Trophoblast cell (in vitro differentiated cells and primary cell): ENCODE measurements at regions not wholly inside any gene's neighbourhood (a gene's known extent, or its start where the extent isn't known, plus 50 kb on each side); places are given as distances from the start of the nearest gene placed in this dataset.

Source experiments
- DNase-seq, 2 donors: peaks; one replicate each; pipeline ENCODE4 v3.0.0-alpha.2; 2016
- H2AFZ ChIP-seq: 2 replicates; pipeline ENCODE4 v1.6.1; 2013; ENCODE audit warnings: low read length, moderate library complexity, mild to moderate bottlenecking; ENCODE audit not compliant: insufficient read depth, poor library complexity
- H2AK5ac ChIP-seq: 2 replicates; pipeline ENCODE4 v1.6.1; 2013; ENCODE audit warnings: mild to moderate bottlenecking, low read length
- H2BK120ac ChIP-seq: 2 replicates; pipeline ENCODE4 v1.6.1; 2013; ENCODE audit warnings: low read length, mild to moderate bottlenecking, moderate library complexity; ENCODE audit not compliant: insufficient read depth, poor library complexity
- H2BK12ac ChIP-seq: 2 replicates; pipeline ENCODE4 v1.6.1; 2013; ENCODE audit warnings: mild to moderate bottlenecking, low read length, moderate library complexity
- H2BK5ac ChIP-seq: 2 replicates; pipeline ENCODE4 v1.6.1; 2013; ENCODE audit warnings: low read length, low read depth, moderate library complexity, mild to moderate bottlenecking; ENCODE audit not compliant: poor library complexity
- H3K14ac ChIP-seq: 2 replicates; pipeline ENCODE4 v1.6.1; 2013; ENCODE audit warnings: mild to moderate bottlenecking, low read length
- H3K18ac ChIP-seq: 2 replicates; pipeline ENCODE4 v1.6.1; 2013; ENCODE audit warnings: mild to moderate bottlenecking, low read length
- H3K23ac ChIP-seq: 2 replicates; pipeline ENCODE4 v1.6.1; 2013; ENCODE audit warnings: low read length
- H3K27ac ChIP-seq: 2 replicates; pipeline ENCODE4 v1.5.1; 2013; ENCODE audit warnings: low read depth, mild to moderate bottlenecking, inconsistent platforms, low read length, moderate library complexity
- H3K27me3 ChIP-seq: 2 replicates; pipeline ENCODE4 v1.6.1; 2013; ENCODE audit warnings: inconsistent platforms, mild to moderate bottlenecking, low read length, moderate library complexity; ENCODE audit not compliant: insufficient read depth
- H3K36me3 ChIP-seq, 2 experiments: 1 replicate in 1 of 2; 2 replicates in 1 of 2; pipeline ENCODE4 v1.6.1; 2013; ENCODE audit warnings: low read length in 2 of 2, mild to moderate bottlenecking in 2 of 2, moderate library complexity in 1 of 2; ENCODE audit not compliant: insufficient read depth in 2 of 2, control insufficient read depth in 1 of 2
- H3K4ac ChIP-seq: 2 replicates; pipeline ENCODE4 v1.6.1; 2013; ENCODE audit warnings: low read depth, mild to moderate bottlenecking, low read length, moderate library complexity
- H3K4me1 ChIP-seq, 2 experiments: 1 replicate in 1 of 2; 2 replicates in 1 of 2; pipeline ENCODE4 v1.6.1; 2013; ENCODE audit warnings: low read length in 2 of 2, mild to moderate bottlenecking in 2 of 2, moderate library complexity in 1 of 2; ENCODE audit not compliant: insufficient read depth in 2 of 2, control insufficient read depth in 1 of 2
- H3K4me2 ChIP-seq: 2 replicates; pipeline ENCODE4 v1.6.1; 2013; ENCODE audit warnings: inconsistent platforms, mild to moderate bottlenecking, low read length, moderate library complexity
- H3K4me3 ChIP-seq: 2 replicates; pipeline ENCODE4 v1.5.1; 2013; ENCODE audit warnings: mild to moderate bottlenecking, low read depth, low read length, inconsistent platforms
- H3K79me1 ChIP-seq: one replicate; pipeline ENCODE4 v1.6.1; 2013; ENCODE audit warnings: low read length
- H3K79me2 ChIP-seq: 2 replicates; pipeline ENCODE4 v1.6.1; 2013; ENCODE audit warnings: low read length, mild to moderate bottlenecking; ENCODE audit not compliant: control insufficient read depth, insufficient read depth, poor library complexity
- H3K9ac ChIP-seq: 2 replicates; pipeline ENCODE4 v1.6.1; 2013; ENCODE audit warnings: mild to moderate bottlenecking, low read length
- H3K9me3 ChIP-seq: 2 replicates; pipeline ENCODE4 v1.6.1; 2013; ENCODE audit warnings: low read depth, mild to moderate bottlenecking, control low read depth, inconsistent platforms, low read length; ENCODE audit not compliant: insufficient read depth
- H4K12ac ChIP-seq: 2 replicates; pipeline ENCODE4 v1.6.1; 2013; ENCODE audit warnings: low read depth, mild to moderate bottlenecking, low read length, moderate library complexity
- H4K8ac ChIP-seq: 2 replicates; pipeline ENCODE4 v1.6.1; 2013; ENCODE audit warnings: low read depth, mild to moderate bottlenecking, low read length, moderate library complexity
- H4K91ac ChIP-seq: one replicate; pipeline ENCODE4 v1.6.1; 2013; ENCODE audit warnings: low read depth, mild to moderate bottlenecking, low read length, moderate library complexity
- WGBS: extraction: QIAGEN DNeasy Blood & Tissue Kit; methylation state at CpG from one replicate; pipeline ENCODE4 v1.1.7; 2013; ENCODE audit warnings: missing lambda C conversion rate; ENCODE audit not compliant: insufficient read length, insufficient coverage; ENCODE audit errors: extremely low coverage; 5-methylcytosine and 5-hydroxymethylcytosine counted together

DNA sequence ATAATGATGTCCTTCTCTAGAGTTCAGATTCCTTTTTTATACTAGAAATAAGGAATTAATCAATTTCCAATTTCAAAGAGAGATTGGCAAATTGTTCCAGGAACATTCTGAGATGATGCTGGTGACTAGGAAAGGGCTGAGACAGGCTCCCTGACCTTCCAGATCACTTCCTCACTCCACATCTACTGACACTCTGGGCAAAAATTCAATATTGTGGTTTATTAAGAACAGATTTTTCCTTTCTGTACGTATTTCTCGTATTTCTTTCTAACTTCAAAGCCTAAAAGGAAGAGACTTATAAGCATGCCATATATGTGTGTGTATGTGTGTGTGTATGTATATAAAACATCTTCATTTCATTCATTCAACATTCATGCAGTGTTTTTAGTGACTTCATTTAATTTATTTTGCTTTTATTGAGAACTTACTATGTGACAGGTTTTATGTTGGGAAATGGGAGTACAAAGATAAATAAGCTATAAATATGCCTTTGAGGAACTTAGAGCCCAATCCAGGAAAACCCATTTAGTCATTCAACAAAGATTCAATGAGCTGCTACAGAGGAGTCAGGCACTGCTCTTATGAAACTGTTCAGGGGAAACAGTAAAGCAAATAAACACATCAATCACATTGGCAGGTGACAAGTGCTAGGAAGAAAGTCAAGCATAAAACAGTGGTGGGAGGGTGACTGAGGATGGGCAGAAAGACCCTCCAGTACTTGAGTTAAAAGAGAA, 137.9 kb downstream of the RDH14 start:
- Histone ChIP-seq H2BK5ac (no peak overlapping the region), H3K4me2 (no peak overlapping the region), H3K9me3 (no peaks in the 10 kb centered on the region), H3K27ac (no peak overlapping the region), H3K4me1 (no peaks in the 10 kb centered on the region), H3K79me2 (no peaks in the 10 kb centered on the region), H3K9ac (no peak overlapping the region), H2AK5ac (no peak overlapping the region), H4K12ac (no peak overlapping the region), H3K4ac (no peak overlapping the region), H3K4me3 (no peak overlapping the region), H3K27me3 (no peaks in the 10 kb centered on the region), H3K79me1 (no peaks in the 10 kb centered on the region), H2AFZ (no peak overlapping the region), H2BK12ac (no peak overlapping the region), H4K91ac (no peak overlapping the region), H3K14ac (no peak overlapping the region), H3K23ac (no peak overlapping the region), H4K8ac (no peak overlapping the region), H3K18ac (no peak overlapping the region), H3K36me3 (no peaks in the 10 kb centered on the region), H2BK120ac (no peak overlapping the region)
- no CpG with 5 or more reads among the region's 2 CpGs for WGBS
- DNase-seq: no peak

- no CpG with 5 or more reads among the region's 2 CpGs for WGBS
Measured at GRCh38 chr2:18413676-18414396, 146.6 kb downstream of the RDH14 start.

DNA sequence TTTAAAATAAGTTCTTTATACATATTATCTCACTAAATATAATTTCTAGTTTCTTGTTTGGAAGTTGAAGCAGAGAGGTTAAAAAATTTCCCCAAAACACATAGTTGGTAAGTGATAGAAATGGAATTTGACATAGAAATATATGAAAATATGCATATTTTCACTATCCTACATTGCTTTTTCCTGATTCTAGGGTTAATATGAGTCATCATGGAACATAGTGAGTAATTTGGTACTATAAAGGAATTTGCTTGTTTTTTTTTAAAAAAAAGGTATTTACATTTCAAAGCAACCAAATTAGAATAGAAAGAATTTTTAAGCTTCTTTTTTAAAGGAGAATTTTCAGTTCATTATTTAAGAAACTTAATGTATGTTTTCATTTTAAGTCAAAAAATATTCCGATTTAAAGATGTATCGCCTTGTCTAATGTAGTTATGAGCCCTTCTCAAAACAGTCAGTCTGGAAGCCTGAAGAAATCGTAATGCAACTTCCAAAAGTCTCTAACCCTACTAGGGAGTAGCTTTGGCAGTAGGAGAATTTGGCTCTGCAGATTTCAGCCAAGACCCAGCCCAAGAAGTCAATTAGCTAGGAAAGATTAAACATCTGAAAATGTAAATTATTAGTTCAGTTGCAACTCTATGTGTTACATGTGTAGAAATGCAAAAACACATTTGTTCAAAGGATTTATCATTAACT, 147.3 kb downstream of the RDH14 start:
- H3K9ac ChIP-seq: no peak overlapping the region
- no peak overlapping the region for H3K4me3 ChIP-seq
- no peak overlapping the region for H2BK120ac ChIP-seq
- H3K4me1 ChIP-seq: no peaks in the 10 kb centered on the region
- DNase-seq: peak in 1 of 2 donors; percentile 44
- no peaks in the 10 kb centered on the region for H3K27me3 ChIP-seq
- H3K23ac ChIP-seq: no peak overlapping the region
- H3K27ac ChIP-seq: no peak overlapping the region
- no peaks in the 10 kb centered on the region for H3K9me3 ChIP-seq
- H2AFZ ChIP-seq: no peak overlapping the region
- no peaks in the 10 kb centered on the region for H3K79me2 ChIP-seq
- no peaks in the 10 kb centered on the region for H3K36me3 ChIP-seq
- H4K12ac ChIP-seq: no peak overlapping the region
- no peak overlapping the region for H3K14ac ChIP-seq
- no peaks in the 10 kb centered on the region for H3K79me1 ChIP-seq
- H2BK12ac ChIP-seq: no peak overlapping the region
- H3K18ac ChIP-seq: no peak overlapping the region
- WGBS: no CpG with 5 or more reads among the region's 3 CpGs
- H2BK5ac ChIP-seq: no peak overlapping the region
- no peak overlapping the region for H3K4me2 ChIP-seq
- H4K91ac ChIP-seq: no peak overlapping the region
- no peak overlapping the region for H4K8ac ChIP-seq
- H2AK5ac ChIP-seq: no peak overlapping the region
- H3K4ac ChIP-seq: no peak overlapping the region

More at GRCh38 chr2:18413676-18414396, 146.6 kb downstream of the RDH14 start:
- no peaks in the 10 kb centered on the region for H3K79me1 ChIP-seq
- H2BK5ac ChIP-seq: no peak overlapping the region
- no peak overlapping the region for H4K91ac ChIP-seq
- H3K79me2 ChIP-seq: no peaks in the 10 kb centered on the region
- H2AK5ac ChIP-seq: no peak overlapping the region
- no peak overlapping the region for H3K4me3 ChIP-seq
- H3K18ac ChIP-seq: no peak overlapping the region
- H2BK12ac ChIP-seq: no peak overlapping the region
- no peak overlapping the region for H3K9ac ChIP-seq
- H3K27ac ChIP-seq: no peak overlapping the region
- H3K14ac ChIP-seq: no peak overlapping the region
- no peaks in the 10 kb centered on the region for H3K4me1 ChIP-seq
- H2AFZ ChIP-seq: no peak overlapping the region
- no peak overlapping the region for H3K4me2 ChIP-seq
- no peak overlapping the region for H4K12ac ChIP-seq
- no peak overlapping the region for H3K23ac ChIP-seq
- H3K9me3 ChIP-seq: no peaks in the 10 kb centered on the region
- no peak overlapping the region for H3K4ac ChIP-seq
- H2BK120ac ChIP-seq: no peak overlapping the region
- H3K36me3 ChIP-seq: no peaks in the 10 kb centered on the region
- DNase-seq: peak; percentile 25 to 35
- no peak overlapping the region for H4K8ac ChIP-seq
- H3K27me3 ChIP-seq: no peaks in the 10 kb centered on the region

- H3K4me1 ChIP-seq: no peaks in the 10 kb centered on the region
- no peaks in the 10 kb centered on the region for H3K27me3 ChIP-seq
- no peak overlapping the region for H3K9ac ChIP-seq
- no peak overlapping the region for H4K8ac ChIP-seq
- H3K18ac ChIP-seq: no peak overlapping the region
- no peak overlapping the region for H3K4ac ChIP-seq
- H3K36me3 ChIP-seq: no peaks in the 10 kb centered on the region
- H2AFZ ChIP-seq: no peak overlapping the region
- no peak overlapping the region for H3K27ac ChIP-seq
- no peak overlapping the region for H4K91ac ChIP-seq
- DNase-seq: no peak
- H3K4me2 ChIP-seq: no peak overlapping the region
- no peak overlapping the region for H3K4me3 ChIP-seq
- H2BK5ac ChIP-seq: no peak overlapping the region
- no peak overlapping the region for H2BK120ac ChIP-seq
- no peak overlapping the region for H3K23ac ChIP-seq
- no peak overlapping the region for H3K14ac ChIP-seq
- H3K79me2 ChIP-seq: no peaks in the 10 kb centered on the region
- no peak overlapping the region for H2BK12ac ChIP-seq
- WGBS: no CpG with 5 or more reads among the region's 1 CpG
- no peak overlapping the region for H2AK5ac ChIP-seq
- H3K79me1 ChIP-seq: no peaks in the 10 kb centered on the region
- H3K9me3 ChIP-seq: no peaks in the 10 kb centered on the region
- no peak overlapping the region for H4K12ac ChIP-seq
Measured at GRCh38 chr2:18411626-18412025, 148.8 kb downstream of the RDH14 start.
